ENCODE measurements at regions not wholly inside any gene's neighbourhood (a gene's known extent, or its start where the extent isn't known, plus 50 kb on each side); places are given as distances from the start of the nearest gene placed in this dataset.

- no peak overlapping the region for H3K4me3 ChIP-seq (ENCODE audit: low read depth, low read length)
- DNase-seq (ENCODE audit: low read depth), result no peak
- TF ChIP-seq CTCF (IDR thresholded peaks at IDR 0.05; ENCODE audit: control insufficient read depth, extremely low read depth, insufficient read depth), result no peak
Observed at GRCh38 chr3:66098436-66098835, 59.7 kb upstream of the MAGI1 start.

GRCh38 chr3:66097647-66098046, 58.9 kb upstream of the MAGI1 start:
- no peak for DNase-seq (ENCODE audit: low read depth)
- H3K4me3 ChIP-seq (ENCODE audit: low read depth, low read length), result no peak overlapping the region
- TF ChIP-seq CTCF (IDR thresholded peaks at IDR 0.05; ENCODE audit: control insufficient read depth, extremely low read depth, insufficient read depth), result no peak

GRCh38 chr3:66095295-66096001, 56.7 kb upstream of the MAGI1 start:
- no peak overlapping the region for H3K4me3 ChIP-seq (ENCODE audit: low read depth, low read length)
- DNase-seq (ENCODE audit: low read depth), result no peak
- TF ChIP-seq CTCF (IDR thresholded peaks at IDR 0.05; ENCODE audit: control insufficient read depth, extremely low read depth, insufficient read depth), result no peak

GRCh38 chr3:66093981-66094380, 55.3 kb upstream of the MAGI1 start:
- no peak for DNase-seq (ENCODE audit: low read depth)
- TF ChIP-seq CTCF (IDR thresholded peaks at IDR 0.05; ENCODE audit: control insufficient read depth, extremely low read depth, insufficient read depth), result no peak
- H3K4me3 ChIP-seq (ENCODE audit: low read depth, low read length), result no peak overlapping the region

- no peak overlapping the region for H3K4me3 ChIP-seq (ENCODE audit: low read depth, low read length)
- no peak for DNase-seq (ENCODE audit: low read depth)
- TF ChIP-seq CTCF (IDR thresholded peaks at IDR 0.05; ENCODE audit: control insufficient read depth, extremely low read depth, insufficient read depth), result no peak
Observed at GRCh38 chr3:66092175-66092995, 53.7 kb upstream of the MAGI1 start.
